ENCODE measurements at regions not wholly inside any gene's neighbourhood (a gene's known extent, or its start where the extent isn't known, plus 50 kb on each side); places are given as distances from the start of the nearest gene placed in this dataset.
A peak's percentile ranks its signal among the peaks of the same experiment; 100 is the strongest.

DNA sequence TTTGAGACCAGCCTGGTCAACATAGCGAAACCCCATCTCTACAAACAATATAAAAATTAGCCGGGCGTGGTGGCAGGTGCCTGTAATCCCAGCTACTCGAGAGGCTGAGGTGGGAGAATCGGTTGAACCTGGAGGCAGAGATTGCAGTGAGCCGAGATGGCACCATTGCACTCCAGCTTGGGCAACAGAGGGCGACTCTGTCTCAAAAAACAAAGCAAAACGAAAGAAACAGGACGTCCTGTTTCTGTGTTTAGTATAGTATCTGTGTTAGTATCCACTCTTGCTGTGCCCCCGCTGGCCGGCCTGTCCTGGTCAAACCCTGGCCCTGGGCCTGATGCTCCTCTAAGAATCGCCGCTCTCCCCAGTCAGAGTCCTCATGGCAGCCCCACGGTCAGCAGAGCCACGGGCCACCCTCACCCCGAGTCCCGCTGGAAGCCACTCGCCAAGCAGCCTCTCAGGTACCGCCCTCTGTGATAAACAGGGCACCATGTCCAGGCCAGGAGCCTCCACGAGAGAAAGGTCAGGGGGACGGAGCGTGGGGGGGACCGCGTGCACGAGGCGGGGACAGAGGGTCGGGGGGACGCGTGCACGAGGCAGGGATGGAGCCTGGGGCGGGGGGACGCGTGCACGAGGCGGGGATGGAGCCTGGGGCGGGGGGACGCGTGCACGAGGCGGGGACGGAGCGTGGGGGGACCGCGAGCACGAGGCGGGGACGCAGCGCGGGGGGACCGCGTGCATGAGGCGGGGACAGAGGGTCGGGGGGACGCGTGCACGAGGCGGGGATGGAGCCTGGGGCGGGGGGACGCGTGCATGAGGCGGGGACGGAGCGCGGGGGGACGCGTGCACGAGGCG, 384.5 kb downstream of the SMOC2 start:
- Mint-ChIP-seq H3K27ac (ENCODE audit: unreplicated experiment) (no peak overlapping the region), H3K27me3 (ENCODE audit: low read depth) (no peaks in the 10 kb centered on the region), H3K36me3 (ENCODE audit: low read depth) (no peaks in the 10 kb centered on the region), H3K4me3 (no peak overlapping the region), H3K4me1 (peaks cover 41% of the 10 kb centered on the region), H3K9me3 (no peaks in the 10 kb centered on the region)
- TF ChIP-seq CTCF (conservative IDR thresholded peaks at IDR 0.05), result no peak
- DNase-seq (ENCODE audit: low read depth, low spot score), result no peak

GRCh38 chr6:168823397-168824212, 382.6 kb downstream of the SMOC2 start:
- H3K4me3 Mint-ChIP-seq, result no peak overlapping the region
- H3K4me1 Mint-ChIP-seq, result peaks cover 41% of the 10 kb centered on the region
- peaks cover 4% of the 10 kb centered on the region for H3K9me3 Mint-ChIP-seq
- H3K27ac Mint-ChIP-seq (ENCODE audit: unreplicated experiment), result peak overlapping the region; percentile 97
- TF ChIP-seq CTCF (conservative IDR thresholded peaks at IDR 0.05), result no peak
- DNase-seq (ENCODE audit: low read depth, low spot score), result no peak
- H3K27me3 Mint-ChIP-seq (ENCODE audit: low read depth), result no peaks in the 10 kb centered on the region
- H3K36me3 Mint-ChIP-seq (ENCODE audit: low read depth), result no peaks in the 10 kb centered on the region

DNA sequence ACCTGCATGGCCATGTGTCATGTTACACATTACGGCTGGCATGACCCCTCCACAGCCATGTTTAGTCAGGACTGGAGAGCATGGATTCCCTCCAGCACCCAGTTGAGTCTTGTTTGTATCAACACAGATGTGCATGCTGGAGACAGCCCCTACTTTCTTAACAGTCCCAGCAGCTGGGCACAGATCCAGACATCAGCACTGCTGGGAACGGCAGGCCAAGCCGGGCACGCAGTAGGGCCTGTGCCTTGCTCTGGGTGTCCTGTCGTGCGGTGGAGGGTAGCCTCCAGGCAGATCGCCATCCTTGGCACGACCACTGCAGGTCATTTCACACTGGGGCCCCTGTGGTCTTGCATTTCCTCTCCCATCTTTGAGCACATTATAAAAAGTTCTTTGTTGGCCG, 381.4 kb downstream of the SMOC2 start:
- DNase-seq (ENCODE audit: low read depth, low spot score), result no peak
- no peak for TF ChIP-seq CTCF (conservative IDR thresholded peaks at IDR 0.05)
- no peak overlapping the region for H3K4me3 Mint-ChIP-seq
- H3K4me1 Mint-ChIP-seq, result peaks cover 34% of the 10 kb centered on the region
- H3K36me3 Mint-ChIP-seq (ENCODE audit: low read depth), result peaks cover 4% of the 10 kb centered on the region
- no peaks in the 10 kb centered on the region for H3K27me3 Mint-ChIP-seq (ENCODE audit: low read depth)
- no peak overlapping the region for H3K27ac Mint-ChIP-seq (ENCODE audit: unreplicated experiment)
- peaks cover 10% of the 10 kb centered on the region for H3K9me3 Mint-ChIP-seq

DNA sequence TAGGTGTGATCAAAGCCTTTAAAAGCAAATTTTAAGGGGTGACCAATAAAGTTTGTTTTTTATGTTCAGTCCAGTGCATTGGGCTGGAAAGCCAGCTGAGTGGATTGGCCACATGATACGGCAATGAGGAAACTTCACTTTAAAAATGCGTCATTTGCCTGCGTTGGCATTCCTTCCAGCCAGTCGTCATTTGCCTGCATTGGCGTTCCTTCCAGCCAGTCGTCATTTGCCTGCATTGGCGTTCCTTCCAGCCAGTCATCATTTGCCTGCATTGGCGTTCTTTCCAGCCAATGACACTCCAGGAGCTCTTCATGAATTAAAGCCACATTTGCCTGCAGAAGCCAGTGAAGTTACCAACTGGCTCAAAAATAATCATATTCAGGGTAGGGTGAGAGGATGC, 378.6 kb downstream of the SMOC2 start:
- Mint-ChIP-seq H3K4me3 (no peak overlapping the region), H3K36me3 (ENCODE audit: low read depth) (peaks cover 8% of the 10 kb centered on the region), H3K9me3 (peaks cover 13% of the 10 kb centered on the region), H3K4me1 (peaks cover 21% of the 10 kb centered on the region), H3K27me3 (ENCODE audit: low read depth) (no peaks in the 10 kb centered on the region), H3K27ac (ENCODE audit: unreplicated experiment) (no peak overlapping the region)
- no peak for DNase-seq (ENCODE audit: low read depth, low spot score)
- TF ChIP-seq CTCF (conservative IDR thresholded peaks at IDR 0.05), result no peak

GRCh38 chr6:168817558-168818159, 376.7 kb downstream of the SMOC2 start:
- no peak overlapping the region for H3K4me3 Mint-ChIP-seq
- H3K27ac Mint-ChIP-seq (ENCODE audit: unreplicated experiment), result no peak overlapping the region
- DNase-seq (ENCODE audit: low read depth, low spot score), result no peak
- H3K27me3 Mint-ChIP-seq (ENCODE audit: low read depth), result no peaks in the 10 kb centered on the region
- H3K4me1 Mint-ChIP-seq, result peaks cover 6% of the 10 kb centered on the region
- H3K36me3 Mint-ChIP-seq (ENCODE audit: low read depth), result peaks cover 8% of the 10 kb centered on the region
- no peak for TF ChIP-seq CTCF (conservative IDR thresholded peaks at IDR 0.05)
- H3K9me3 Mint-ChIP-seq, result peaks cover 15% of the 10 kb centered on the region

Measured in neural crest cell (in vitro differentiated cells).